Mammary epithelial cell (primary cell): ENCODE measurements at regions not wholly inside any gene's neighbourhood (a gene's known extent, or its start where the extent isn't known, plus 50 kb on each side); places are given as distances from the start of the nearest gene placed in this dataset.

ENCODE experiments used
- EZH2 ChIP-seq: IDR thresholded peaks from 2 replicates; pipeline ENCODE4 v1.6.1; 2012; ENCODE audit warnings: low read length, inconsistent platforms, borderline replicate concordance
- TF ChIP-seq, protein P1 (sequence below), 2 donors: IDR thresholded peaks in 1 of 2; conservative IDR thresholded peaks in 1 of 2; 2 replicates each; pipeline ENCODE4 v1.5.1; 2011 to 2012; ENCODE audit warnings: inconsistent platforms in 2 of 2, low read length in 2 of 2, mild to moderate bottlenecking in 2 of 2, control low read depth in 1 of 2, low read depth in 1 of 2; ENCODE audit not compliant: insufficient read depth in 1 of 2; ENCODE audit errors: extremely low read depth in 1 of 2

DNA sequence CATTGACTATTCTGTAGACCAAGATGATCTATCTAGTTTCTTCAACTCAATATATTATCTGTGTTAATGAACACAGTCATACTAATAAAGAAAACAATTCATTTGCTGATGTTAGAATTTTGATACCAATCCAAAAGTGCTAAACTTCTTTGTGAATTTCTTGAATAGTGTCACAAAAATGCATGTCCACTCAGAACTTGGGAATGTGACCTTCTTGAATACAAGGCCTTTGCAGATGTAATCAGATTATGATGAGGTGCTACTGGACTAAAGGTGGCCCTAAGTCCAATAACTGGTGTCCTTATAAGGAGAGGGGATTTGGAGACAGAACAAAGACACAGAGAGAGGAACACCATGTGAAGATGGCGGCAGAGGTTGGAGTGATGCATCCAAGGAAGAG is 305.8 kb upstream of the ZP4 start:
- TF ChIP-seq, protein P1, sequence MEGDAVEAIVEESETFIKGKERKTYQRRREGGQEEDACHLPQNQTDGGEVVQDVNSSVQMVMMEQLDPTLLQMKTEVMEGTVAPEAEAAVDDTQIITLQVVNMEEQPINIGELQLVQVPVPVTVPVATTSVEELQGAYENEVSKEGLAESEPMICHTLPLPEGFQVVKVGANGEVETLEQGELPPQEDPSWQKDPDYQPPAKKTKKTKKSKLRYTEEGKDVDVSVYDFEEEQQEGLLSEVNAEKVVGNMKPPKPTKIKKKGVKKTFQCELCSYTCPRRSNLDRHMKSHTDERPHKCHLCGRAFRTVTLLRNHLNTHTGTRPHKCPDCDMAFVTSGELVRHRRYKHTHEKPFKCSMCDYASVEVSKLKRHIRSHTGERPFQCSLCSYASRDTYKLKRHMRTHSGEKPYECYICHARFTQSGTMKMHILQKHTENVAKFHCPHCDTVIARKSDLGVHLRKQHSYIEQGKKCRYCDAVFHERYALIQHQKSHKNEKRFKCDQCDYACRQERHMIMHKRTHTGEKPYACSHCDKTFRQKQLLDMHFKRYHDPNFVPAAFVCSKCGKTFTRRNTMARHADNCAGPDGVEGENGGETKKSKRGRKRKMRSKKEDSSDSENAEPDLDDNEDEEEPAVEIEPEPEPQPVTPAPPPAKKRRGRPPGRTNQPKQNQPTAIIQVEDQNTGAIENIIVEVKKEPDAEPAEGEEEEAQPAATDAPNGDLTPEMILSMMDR (conservative IDR thresholded peaks at IDR 0.05 in 1 of 2, IDR thresholded peaks at IDR 0.05 in 1 of 2; ENCODE audit: extremely low read depth in 1 of 2, insufficient read depth in 1 of 2, low read depth in 1 of 2, low read length in 2 of 2): no peak
- TF ChIP-seq EZH2: no peak
